NCI-H146 (cell line): ENCODE measurements at regions not wholly inside any gene's neighbourhood (a gene's known extent, or its start where the extent isn't known, plus 50 kb on each side); places are given as distances from the start of the nearest gene placed in this dataset.

ENCODE experiments used
- DNase-seq: peaks from one replicate; lab custom pipeline; 2025; lab: John Stamatoyannopoulos, UW

- DNase-seq, result no peak
Observed at GRCh38 chr12:126591533-126591932, 1526.3 kb downstream of the AACS start.

- DNase-seq, result no peak
Observed at GRCh38 chr12:126601184-126602170, 1536.2 kb downstream of the AACS start.

DNA sequence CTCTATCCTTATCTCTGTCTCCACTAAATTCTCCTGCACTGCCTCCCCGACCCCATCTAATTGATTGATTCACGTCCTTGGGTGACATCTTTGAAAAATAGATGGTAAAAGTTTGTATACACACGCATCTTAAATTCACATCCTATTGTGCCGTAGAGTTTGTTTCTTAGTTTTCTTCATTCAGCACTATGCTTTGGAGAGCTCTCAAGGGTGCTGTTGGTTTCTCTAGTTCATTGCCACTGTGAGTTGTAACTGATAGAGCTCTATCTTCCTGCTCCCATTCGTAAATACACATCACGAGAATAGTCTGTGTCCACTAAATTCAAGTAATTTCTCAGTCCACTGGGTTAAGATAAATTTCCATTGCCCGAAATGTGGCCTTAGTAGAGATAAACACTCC is 1537.4 kb downstream of the AACS start:
- DNase-seq, result no peak

DNA sequence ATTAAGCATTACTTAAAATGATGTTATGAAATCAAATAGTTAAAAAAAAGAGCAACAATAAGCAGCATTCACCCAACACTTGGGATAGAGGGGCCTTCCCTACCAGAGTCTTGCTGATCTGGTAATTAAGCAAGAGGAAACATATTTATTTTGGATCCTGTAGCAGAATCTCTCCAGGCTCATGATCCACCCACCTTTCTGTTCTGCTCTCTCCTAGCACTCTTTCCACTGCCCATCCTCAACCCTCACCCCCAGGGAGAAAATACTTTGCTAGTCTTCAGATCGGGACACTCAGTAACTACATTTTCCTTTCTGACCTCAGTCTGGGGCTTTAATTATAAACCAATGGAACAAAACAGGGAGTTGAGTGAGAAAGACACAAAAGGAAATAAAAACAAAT is 1541.9 kb downstream of the AACS start:
- DNase-seq, result no peak

GRCh38 chr12:126607867-126608266 is 1542.6 kb downstream of the AACS start:
- DNase-seq, result no peak

DNA sequence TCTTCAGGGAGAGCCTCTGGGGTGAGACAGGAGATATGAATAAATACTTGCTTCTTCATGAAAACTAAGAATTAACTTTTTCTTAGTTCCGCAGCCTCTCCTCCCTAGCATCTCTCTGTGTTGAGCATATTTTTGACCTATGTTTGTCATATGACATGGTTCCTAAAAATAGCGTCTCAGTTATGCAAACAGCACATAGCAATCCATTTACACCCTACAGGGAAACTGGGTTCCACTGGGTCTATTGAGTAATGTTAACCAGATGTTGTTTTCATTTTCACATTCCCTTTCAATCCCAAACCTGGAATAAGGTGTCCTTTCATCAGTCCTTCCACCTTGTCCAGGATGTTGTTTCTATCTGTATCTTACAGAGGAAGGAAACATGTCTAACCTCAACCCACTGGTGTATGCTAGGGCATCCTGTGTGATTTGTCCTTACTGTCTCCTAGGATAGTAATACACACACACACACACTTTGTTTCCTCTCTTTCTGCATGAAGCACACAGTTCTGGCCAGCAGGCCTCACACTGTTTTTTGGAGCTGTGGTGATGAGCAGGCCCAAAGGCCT is 1543.5 kb downstream of the AACS start:
- DNase-seq, result no peak

- DNase-seq, result no peak
Observed at GRCh38 chr12:126616441-126616840, 1551.2 kb downstream of the AACS start.

- DNase-seq, result no peak
Observed at GRCh38 chr12:126617312-126617711, 1552.1 kb downstream of the AACS start.

DNA sequence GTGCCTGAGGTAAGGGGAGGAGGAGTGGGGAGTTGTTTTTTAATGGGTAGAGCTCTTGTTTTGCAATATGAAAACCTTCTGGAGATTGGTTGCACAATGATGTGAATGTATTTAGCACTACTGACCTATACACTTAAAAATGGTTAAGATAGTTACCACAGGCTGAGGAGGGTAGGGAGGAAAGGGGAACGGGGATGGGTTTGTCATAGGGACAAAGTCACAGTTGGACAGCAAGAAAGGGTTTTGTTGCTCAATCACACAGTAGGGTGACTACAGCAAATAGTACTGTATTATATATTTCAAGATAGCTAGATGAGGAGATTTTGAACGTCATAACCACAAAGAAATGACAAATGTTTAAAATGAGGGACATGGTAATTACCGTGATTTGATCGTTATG is 1562.4 kb downstream of the AACS start:
- DNase-seq, result no peak

- no peak for DNase-seq
Observed at GRCh38 chr12:126636821-126637220, 1571.6 kb downstream of the AACS start.

GRCh38 chr12:126644236-126645020 is 1579.2 kb downstream of the AACS start:
- no peak for DNase-seq

GRCh38 chr12:126648074-126648473 is 1582.8 kb downstream of the AACS start:
- DNase-seq, result no peak

GRCh38 chr12:126651133-126651532 is 1585.9 kb downstream of the AACS start:
- DNase-seq, result no peak

DNA sequence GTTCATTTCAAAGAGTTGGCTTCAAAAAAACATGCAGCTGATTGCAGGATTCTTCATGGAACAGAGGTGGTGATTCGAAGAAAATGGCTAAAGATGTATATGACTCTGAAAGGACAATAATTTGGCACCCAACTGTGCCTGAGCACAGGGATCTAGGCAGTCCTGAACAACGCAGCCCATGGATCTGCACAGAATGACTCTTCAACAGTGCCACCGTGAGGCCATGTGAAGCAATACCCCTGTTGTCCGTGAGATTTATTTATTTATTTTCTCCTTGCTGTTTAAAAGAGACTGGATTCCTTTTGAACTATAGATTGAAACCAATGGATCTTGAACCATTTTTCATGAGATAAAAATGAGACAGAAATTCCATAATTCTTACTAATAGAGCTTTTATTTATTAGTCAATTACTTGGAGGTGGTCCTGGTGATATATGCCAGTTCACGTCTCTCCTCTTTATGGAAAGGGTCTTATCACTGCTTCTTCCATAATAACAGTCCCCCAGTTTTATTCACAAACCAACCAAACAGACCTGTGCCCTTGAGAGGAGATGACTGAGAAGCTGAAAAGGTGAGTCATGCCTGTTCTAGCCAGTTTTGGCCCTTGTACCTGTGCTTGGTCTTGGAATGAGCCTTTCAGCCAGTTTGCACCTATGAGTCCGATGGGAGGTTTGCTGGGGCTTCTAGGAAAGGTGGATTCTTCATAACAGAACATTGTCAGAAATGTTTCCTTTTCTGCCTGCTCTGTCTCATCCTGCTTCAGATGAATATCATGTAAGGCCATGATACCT is 1598.3 kb downstream of the AACS start:
- no peak for DNase-seq

DNA sequence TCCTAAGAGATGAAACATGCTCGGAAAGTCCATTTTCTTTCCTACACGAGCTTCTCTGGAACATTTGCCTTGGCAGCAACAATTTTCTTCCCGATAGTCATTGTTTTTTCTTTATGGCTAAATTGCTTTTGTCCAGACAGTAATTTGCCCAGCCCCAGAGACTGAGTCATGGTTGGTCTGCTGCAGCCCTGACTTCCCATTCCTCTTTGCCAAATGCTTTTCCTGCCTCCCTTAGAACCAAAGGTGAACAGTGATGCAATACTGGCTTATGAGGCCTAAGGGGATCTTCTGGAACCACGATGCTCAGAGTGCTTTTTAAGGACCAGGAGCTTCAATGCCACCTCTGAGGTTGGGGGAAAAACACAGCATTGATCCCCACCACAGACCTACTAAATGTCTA is 1599.6 kb upstream of the TMEM132C start:
- DNase-seq, result no peak

DNA sequence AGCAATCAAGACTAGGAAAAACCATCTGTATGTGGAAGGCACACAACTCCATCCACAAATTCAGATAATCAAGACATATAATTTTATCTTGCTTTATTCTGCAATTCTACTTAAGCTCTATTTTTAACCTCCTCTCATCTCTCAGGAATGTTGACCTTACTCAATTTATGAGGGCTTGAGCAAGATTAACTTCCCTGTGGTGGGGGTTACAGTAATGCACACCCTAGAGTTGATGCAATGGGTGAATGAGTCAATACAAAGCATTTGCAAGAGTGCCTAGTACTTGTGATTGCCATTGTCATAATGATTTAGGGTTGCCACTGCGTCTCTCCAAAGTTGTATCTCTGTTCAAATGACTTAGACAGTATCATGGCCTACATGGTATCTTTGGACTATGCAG is 1598.4 kb upstream of the TMEM132C start:
- no peak for DNase-seq

- DNase-seq, result no peak
Observed at GRCh38 chr12:126668961-126669360, 1598.0 kb upstream of the TMEM132C start.

DNA sequence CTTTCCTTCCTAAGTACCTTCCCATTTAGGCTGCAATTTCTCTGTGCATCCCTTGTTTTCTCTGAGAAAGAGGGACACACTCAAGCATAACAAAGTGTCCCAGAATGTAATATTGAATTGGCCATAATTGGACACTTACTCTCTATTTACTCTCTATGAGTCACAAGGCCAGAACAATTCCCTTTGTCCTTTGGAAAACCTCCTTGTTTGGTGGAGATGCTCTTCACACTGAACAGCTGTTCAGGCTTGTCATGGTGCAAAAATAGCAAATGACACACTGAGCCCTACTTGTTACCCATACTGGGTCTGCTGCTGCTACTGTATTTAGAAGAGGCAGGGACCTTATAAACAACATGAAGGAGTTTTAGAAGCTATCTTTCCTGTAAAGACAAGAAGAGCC is 1590.5 kb upstream of the TMEM132C start:
- no peak for DNase-seq

DNA sequence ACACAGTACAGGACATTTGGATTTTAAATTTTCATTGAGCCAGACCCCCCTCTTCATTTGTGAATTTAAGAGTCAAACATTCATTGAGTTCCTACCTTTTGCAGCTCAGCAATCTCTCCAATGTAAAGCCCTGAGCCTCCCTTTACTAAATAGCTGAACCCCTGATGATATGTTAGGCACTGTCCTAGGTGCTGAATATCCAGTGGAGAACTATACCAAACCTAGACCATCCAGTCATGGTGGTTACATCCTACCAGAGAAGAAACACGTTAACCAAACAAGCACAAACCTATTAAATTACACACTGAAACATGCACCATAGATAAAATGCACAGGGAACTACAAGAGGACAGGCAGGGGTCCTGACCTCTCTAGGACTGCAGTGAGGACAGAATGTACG is 1585.3 kb upstream of the TMEM132C start:
- no peak for DNase-seq

GRCh38 chr12:126684703-126685102 is 1582.3 kb upstream of the TMEM132C start:
- no peak for DNase-seq

- no peak for DNase-seq
Observed at GRCh38 chr12:126685636-126686035, 1581.3 kb upstream of the TMEM132C start.

DNA sequence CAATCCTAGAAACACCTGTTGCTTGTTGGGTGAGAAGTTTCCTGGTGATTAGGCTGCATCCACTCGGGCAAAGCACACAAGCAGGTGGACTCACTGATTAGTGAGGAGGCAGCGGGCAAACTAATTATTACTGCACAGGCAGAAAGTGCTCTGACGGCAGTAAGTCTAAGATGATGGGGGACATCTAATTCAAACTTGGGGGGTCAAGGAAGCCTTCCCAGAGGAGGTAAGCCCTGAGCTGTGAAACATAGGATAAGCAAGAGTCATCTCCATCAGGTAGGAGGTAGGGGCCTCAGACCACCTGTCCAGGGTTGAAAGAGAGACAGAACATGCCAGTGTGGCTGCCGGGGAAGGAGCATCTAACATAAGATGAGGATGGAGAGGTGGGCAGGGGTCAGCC is 1578.4 kb upstream of the TMEM132C start:
- DNase-seq, result no peak
